ENCODE measurements at regions not wholly inside any gene's neighbourhood (a gene's known extent, or its start where the extent isn't known, plus 50 kb on each side); places are given as distances from the start of the nearest gene placed in this dataset.

DNA sequence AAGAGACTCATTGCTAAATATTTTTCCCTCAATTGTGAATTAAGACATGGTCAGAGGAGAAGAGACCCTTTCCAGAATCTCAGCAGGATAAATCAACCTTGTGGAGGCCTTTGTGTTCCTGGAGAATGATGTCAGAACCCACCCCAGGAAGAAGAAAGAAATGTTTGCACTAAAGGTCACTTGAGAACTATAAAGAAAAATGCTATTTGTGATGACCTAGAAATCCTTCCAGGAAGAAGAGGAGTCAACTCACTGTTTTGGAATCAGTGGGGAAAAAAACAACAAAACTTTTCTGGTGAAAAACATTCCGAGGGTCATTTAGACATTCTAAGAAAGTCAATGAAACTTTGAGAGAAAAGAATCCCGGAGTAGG lies 129.1 kb upstream of the ANKRD1 start:
- TF ChIP-seq CTCF (IDR thresholded peaks at IDR 0.05) (no peak), EP300 (IDR thresholded peaks at IDR 0.05) (no peak), POLR2A (IDR thresholded peaks at IDR 0.05) (no peak), POLR2AphosphoS5 (IDR thresholded peaks at IDR 0.05) (no peak)
- no peaks in the 10 kb centered on the region for H3K9me3 ChIP-seq
- intact Hi-C loops (cut with DNase I; ENCODE audit: low total_unique reads): no loop called here
- 69 to 82% (median 78%) methylated on average over 2 of the region's 2 CpGs for WGBS, 5 donors
- H3K36me3 ChIP-seq: no peaks in the 10 kb centered on the region
- H3K4me1 ChIP-seq: peaks cover 0 to 6% (median 0%) of the 10 kb centered on the region in 4 donors
- no peak overlapping the region for H3K4me3 ChIP-seq
- no peak for DNase-seq
- H3K27me3 ChIP-seq: no peaks in the 10 kb centered on the region
- H3K27ac ChIP-seq: no peak overlapping the region

- no peak overlapping the region for H3K27ac ChIP-seq
- no peaks in the 10 kb centered on the region for H3K9me3 ChIP-seq
- no peak overlapping the region for H3K4me3 ChIP-seq
- DNase-seq: no peak
- TF ChIP-seq POLR2A (IDR thresholded peaks at IDR 0.05) (no peak), POLR2AphosphoS5 (IDR thresholded peaks at IDR 0.05) (no peak), CTCF (IDR thresholded peaks at IDR 0.05) (no peak), EP300 (IDR thresholded peaks at IDR 0.05) (no peak)
- intact Hi-C loops (cut with DNase I; ENCODE audit: low total_unique reads): no loop called here
- 57 to 80% (median 58%) methylated on average over 6 of the region's 6 CpGs for WGBS, 5 donors
- peaks cover 0 to 6% (median 0%) of the 10 kb centered on the region in 4 donors for H3K4me1 ChIP-seq
- no peaks in the 10 kb centered on the region for H3K27me3 ChIP-seq
- H3K36me3 ChIP-seq: no peaks in the 10 kb centered on the region
These were observed 129.6 kb upstream of the ANKRD1 start for GRCh38 chr10:91050371-91051034.

DNA sequence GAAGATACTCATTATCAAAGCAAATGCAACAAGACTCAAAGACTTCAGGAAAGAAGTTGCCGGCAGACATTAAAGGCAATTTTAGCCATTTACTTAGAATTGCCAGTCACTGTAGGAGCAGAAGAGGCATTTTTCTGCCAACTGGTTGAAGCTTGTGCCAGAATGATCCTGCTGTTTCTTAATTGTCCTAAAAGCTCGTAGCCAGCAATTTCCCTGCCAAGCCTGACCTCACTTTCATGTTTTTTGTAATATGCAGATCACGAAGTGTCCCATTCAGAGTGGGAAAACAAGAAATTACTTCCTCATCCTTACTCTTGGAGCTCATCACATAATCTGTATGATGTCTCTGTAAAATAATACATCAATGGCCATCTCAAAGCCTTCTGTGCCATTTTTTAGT lies 130.9 kb upstream of the ANKRD1 start:
- 41 to 66% (median 62%) methylated on average over 3 of the region's 3 CpGs for WGBS, 5 donors
- peak in 1 of 2 donors; percentile 64 for DNase-seq

DNA sequence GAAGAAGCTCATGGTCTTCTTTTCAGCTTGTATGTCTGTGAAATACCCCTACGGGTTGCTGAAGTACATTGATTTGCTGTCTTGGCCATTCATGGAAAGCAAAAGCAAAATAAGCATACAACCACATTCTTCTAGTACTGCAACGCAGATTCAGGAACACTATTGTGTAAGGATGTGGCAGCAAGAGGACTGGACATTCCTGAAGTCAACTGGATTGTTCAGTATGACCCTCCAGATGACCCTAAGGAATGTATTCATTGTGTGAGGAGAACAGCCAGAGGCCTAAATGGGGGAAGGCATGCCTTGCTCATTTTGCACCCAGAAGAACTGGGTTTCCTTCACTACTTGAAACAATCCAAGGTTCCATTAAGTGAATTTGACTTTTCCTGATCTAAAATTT lies 133.4 kb upstream of the ANKRD1 start:
- Histone ChIP-seq H3K36me3 (no peaks in the 10 kb centered on the region), H3K9me3 (no peaks in the 10 kb centered on the region), H3K27ac (no peak overlapping the region), H3K4me3 (no peak overlapping the region), H3K4me1 (no peaks in the 10 kb centered on the region), H3K27me3 (no peaks in the 10 kb centered on the region)
- WGBS, 5 donors: 51 to 79% (median 68%) methylated on average over 2 of the region's 2 CpGs
- intact Hi-C loops (cut with DNase I; ENCODE audit: low total_unique reads): no loop called here
- no peak for DNase-seq
- no peak for TF ChIP-seq POLR2A (IDR thresholded peaks at IDR 0.05)

More for the DNA sequence above, 130.9 kb upstream of the ANKRD1 start:
- Histone ChIP-seq H3K27me3 (no peaks in the 10 kb centered on the region), H3K4me3 (no peak overlapping the region), H3K36me3 (no peaks in the 10 kb centered on the region), H3K9me3 (no peaks in the 10 kb centered on the region), H3K4me1 (peaks cover 0 to 6% (median 0%) of the 10 kb centered on the region in 4 donors), H3K27ac (no peak overlapping the region)
- TF ChIP-seq EP300 (IDR thresholded peaks at IDR 0.05): no peak
- TF ChIP-seq CTCF (IDR thresholded peaks at IDR 0.05): no peak
- no peak for TF ChIP-seq POLR2AphosphoS5 (IDR thresholded peaks at IDR 0.05)
- TF ChIP-seq POLR2A (IDR thresholded peaks at IDR 0.05): no peak
- intact Hi-C loops (cut with DNase I; ENCODE audit: low total_unique reads): no loop called here

- no peaks in the 10 kb centered on the region for H3K36me3 ChIP-seq
- H3K9me3 ChIP-seq: no peaks in the 10 kb centered on the region
- H3K4me1 ChIP-seq: no peaks in the 10 kb centered on the region
- H3K4me3 ChIP-seq: no peak overlapping the region
- H3K27ac ChIP-seq: no peak overlapping the region
- no peak for TF ChIP-seq POLR2AphosphoS5 (IDR thresholded peaks at IDR 0.05)
- TF ChIP-seq EP300 (IDR thresholded peaks at IDR 0.05): no peak
- no peak for TF ChIP-seq POLR2A (IDR thresholded peaks at IDR 0.05)
- no peak for TF ChIP-seq CTCF (IDR thresholded peaks at IDR 0.05)
- no peak for DNase-seq
- intact Hi-C loops (cut with DNase I; ENCODE audit: low total_unique reads): no loop called here
- H3K27me3 ChIP-seq: no peaks in the 10 kb centered on the region
These were observed 140.3 kb upstream of the ANKRD1 start for GRCh38 chr10:91061187-91061586.
